Fibroblast of lung (primary cell): ENCODE measurements at regions not wholly inside any gene's neighbourhood (a gene's known extent, or its start where the extent isn't known, plus 50 kb on each side); places are given as distances from the start of the nearest gene placed in this dataset.

Source experiments
- CTCF ChIP-seq, 2 donors: IDR thresholded peaks in 1 of 2; conservative IDR thresholded peaks in 1 of 2; 1 replicate in 1 of 2; 2 replicates in 1 of 2; pipeline ENCODE4 v1.5.1; 2011 to 2012; ENCODE audit warnings: low read length in 2 of 2, control low read depth in 1 of 2, inconsistent platforms in 1 of 2, low read depth in 1 of 2, mild to moderate bottlenecking in 1 of 2
- EZH2 ChIP-seq: IDR thresholded peaks from 2 replicates; pipeline ENCODE4 v1.5.1; 2012; ENCODE audit warnings: low read length, control low read depth, mild to moderate bottlenecking; ENCODE audit errors: missing control alignments

DNA sequence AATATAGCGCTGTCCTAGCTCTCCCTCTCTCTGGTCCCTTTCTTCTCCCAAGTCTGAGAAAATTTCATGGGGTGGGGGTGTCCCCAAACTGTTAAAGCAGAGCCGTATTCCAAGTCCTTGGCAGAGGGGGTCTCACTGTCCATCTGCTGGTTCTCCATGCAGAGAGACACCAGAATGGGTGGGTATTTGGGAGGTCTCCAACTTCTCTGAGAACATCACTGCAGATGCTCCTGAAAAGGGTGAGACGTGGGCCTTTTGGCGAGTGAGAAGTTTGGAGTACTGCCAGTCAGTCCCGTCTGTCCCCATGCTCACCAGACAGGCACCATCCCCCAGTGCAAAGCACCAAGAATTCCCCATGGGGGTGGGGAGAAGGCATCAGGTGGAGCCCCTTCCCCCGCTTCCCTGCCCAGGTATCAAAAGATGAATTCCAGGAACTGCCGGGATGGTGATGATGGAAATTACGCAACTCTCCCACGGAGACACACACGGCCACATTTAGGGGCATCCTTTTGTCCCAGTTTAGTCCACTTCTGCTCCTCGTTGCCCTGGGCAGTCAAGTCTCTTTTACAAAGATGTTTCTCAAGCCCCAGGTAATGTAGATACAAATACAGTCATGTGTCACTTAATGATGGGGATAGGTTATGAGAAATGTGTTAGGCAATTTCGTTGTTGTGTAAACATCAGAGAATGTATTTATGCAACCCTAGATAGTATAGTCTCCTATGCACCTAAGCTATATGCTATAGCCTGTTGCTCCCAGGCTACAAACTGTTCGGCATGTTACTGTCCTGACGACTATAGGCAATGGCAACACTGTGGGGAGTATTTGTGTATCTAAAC is 73.4 kb upstream of the SRSF6 start:
- TF ChIP-seq CTCF (conservative IDR thresholded peaks at IDR 0.05 in 1 of 2, IDR thresholded peaks at IDR 0.05 in 1 of 2; ENCODE audit: low read depth in 1 of 2, low read length in 2 of 2) (no peak), EZH2 (no peak)
